Karpas-422 (cell line): ENCODE measurements at regions not wholly inside any gene's neighbourhood (a gene's known extent, or its start where the extent isn't known, plus 50 kb on each side); places are given as distances from the start of the nearest gene placed in this dataset.

ENCODE experiments used
- DNase-seq: peaks from one replicate; pipeline ENCODE4 v3.0.0-alpha.2; 2015
- H2AFZ ChIP-seq: fragments of 200-600 bp; sonication (generic); 2 replicates; pipeline ENCODE4 v1.6.1; 2014; ENCODE audit warnings: antibody characterized with exemption, low read length, mixed read lengths
- H3K27ac ChIP-seq: fragments of 200-600 bp; sonication (generic); 2 replicates; pipeline ENCODE4 v1.5.1; 2014; ENCODE audit warnings: mild to moderate bottlenecking, low read length, moderate library complexity
- H3K27me3 ChIP-seq: fragments of 200-600 bp; sonication (generic); 2 replicates; pipeline ENCODE4 v1.6.1; 2014; ENCODE audit warnings: low read length, mixed read lengths
- H3K36me3 ChIP-seq: fragments of 200-600 bp; sonication (generic); 2 replicates; pipeline ENCODE4 v1.6.1; 2014; ENCODE audit warnings: low read length, mixed read lengths; ENCODE audit not compliant: insufficient read depth
- H3K4me1 ChIP-seq: fragments of 200-600 bp; sonication (generic); 2 replicates; pipeline ENCODE4 v1.6.1; 2014; ENCODE audit warnings: mild to moderate bottlenecking, low read length, mixed read lengths
- H3K4me2 ChIP-seq: fragments of 200-600 bp; sonication (generic); 2 replicates; pipeline ENCODE4 v1.6.1; 2014; ENCODE audit warnings: low read length, low read depth, mild to moderate bottlenecking; ENCODE audit not compliant: poor library complexity, severe bottlenecking
- H3K4me3 ChIP-seq: fragments of 200-600 bp; sonication (generic); 2 replicates; pipeline ENCODE4 v1.5.1; 2014; ENCODE audit warnings: mild to moderate bottlenecking, antibody characterized with exemption, low read length, mixed read lengths
- H3K79me2 ChIP-seq: fragments of 200-600 bp; sonication (generic); 2 replicates; pipeline ENCODE4 v1.6.1; 2014; ENCODE audit warnings: mild to moderate bottlenecking, low read length, mixed read lengths
- H3K9ac ChIP-seq: fragments of 200-600 bp; sonication (generic); 2 replicates; pipeline ENCODE4 v1.6.0; 2014; ENCODE audit warnings: low read length
- H3K9me2 ChIP-seq: fragments of 200-600 bp; sonication (generic), shearing (Covaris generic); replicated peaks from 2 replicates; pipeline ENCODE4 v1.6.0; 2014; ENCODE audit warnings: mild to moderate bottlenecking, low read length, moderate library complexity; ENCODE audit not compliant: insufficient read depth
- H3K9me3 ChIP-seq: fragments of 300-700, 200-600 bp; sonication (generic); 2 replicates; pipeline ENCODE4 v1.6.1; 2014; ENCODE audit warnings: low read length, mixed read lengths
- H4K20me1 ChIP-seq: fragments of 200-600 bp; sonication (generic); 2 replicates; pipeline ENCODE4 v1.6.1; 2014; ENCODE audit warnings: mild to moderate bottlenecking, antibody characterized with exemption, low read length, low read depth; ENCODE audit not compliant: insufficient read depth

- H3K4me2 ChIP-seq: no peak overlapping the region
- no peaks in the 10 kb centered on the region for H4K20me1 ChIP-seq
- no peaks in the 10 kb centered on the region for H3K9me3 ChIP-seq
- H3K4me1 ChIP-seq: no peaks in the 10 kb centered on the region
- no peaks in the 10 kb centered on the region for H3K9me2 ChIP-seq
- no peaks in the 10 kb centered on the region for H3K27me3 ChIP-seq
- no peak for DNase-seq
- H2AFZ ChIP-seq: no peak overlapping the region
- no peak overlapping the region for H3K4me3 ChIP-seq
- no peaks in the 10 kb centered on the region for H3K79me2 ChIP-seq
- H3K9ac ChIP-seq: no peak overlapping the region
- H3K27ac ChIP-seq: no peak overlapping the region
- no peaks in the 10 kb centered on the region for H3K36me3 ChIP-seq
These were observed 124.6 kb downstream of the ACER2 start for GRCh38 chr9:19533373-19533772.

DNA sequence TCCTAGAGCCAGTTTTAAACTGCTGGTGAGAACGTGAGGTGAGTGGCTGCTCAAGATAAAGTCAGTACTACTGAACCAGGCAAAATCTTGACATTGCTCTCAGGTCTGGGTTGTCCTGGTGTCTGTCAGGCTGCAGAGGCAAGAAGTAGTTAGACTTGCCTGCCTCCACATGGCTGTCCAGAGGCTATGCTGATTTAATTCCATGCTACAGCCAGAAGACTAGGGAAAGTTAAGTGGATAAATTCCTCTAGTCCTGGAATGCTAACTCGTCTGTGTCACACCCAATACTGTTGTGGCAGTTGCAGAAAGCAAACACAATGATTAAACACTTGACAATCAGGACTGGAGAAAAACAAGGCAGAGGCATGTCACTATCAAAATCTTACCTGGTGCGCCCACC lies 118.9 kb downstream of the ACER2 start:
- no peaks in the 10 kb centered on the region for H3K9me3 ChIP-seq
- no peak overlapping the region for H3K4me2 ChIP-seq
- no peaks in the 10 kb centered on the region for H3K36me3 ChIP-seq
- H3K9ac ChIP-seq: no peak overlapping the region
- no peaks in the 10 kb centered on the region for H3K79me2 ChIP-seq
- no peaks in the 10 kb centered on the region for H3K27me3 ChIP-seq
- no peak for DNase-seq
- no peaks in the 10 kb centered on the region for H3K4me1 ChIP-seq
- no peaks in the 10 kb centered on the region for H4K20me1 ChIP-seq
- H3K9me2 ChIP-seq: no peaks in the 10 kb centered on the region
- H3K27ac ChIP-seq: no peak overlapping the region
- H2AFZ ChIP-seq: no peak overlapping the region
- H3K4me3 ChIP-seq: no peak overlapping the region

GRCh38 chr9:19522558-19522957 lies 113.7 kb downstream of the ACER2 start:
- no peaks in the 10 kb centered on the region for H4K20me1 ChIP-seq
- no peaks in the 10 kb centered on the region for H3K9me3 ChIP-seq

DNA sequence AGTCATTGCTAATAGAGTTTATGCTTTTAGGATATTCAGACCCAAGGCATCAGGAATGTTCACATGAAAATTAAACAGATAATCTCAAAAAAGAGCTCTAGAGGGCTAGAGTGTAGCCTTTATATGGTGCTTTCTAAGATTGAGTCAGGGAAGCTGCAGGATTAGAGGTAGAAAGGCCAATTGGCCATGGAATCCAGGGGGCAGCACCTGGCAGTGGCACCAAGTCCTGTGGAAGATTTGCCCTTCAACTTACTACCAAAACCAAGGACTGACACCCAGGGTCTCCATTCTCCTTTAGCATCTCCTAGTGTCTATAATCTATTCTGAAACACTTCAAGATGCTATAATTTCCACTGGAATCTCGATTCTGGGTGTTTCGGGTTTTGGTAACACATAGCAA lies 112.4 kb downstream of the ACER2 start:
- no peaks in the 10 kb centered on the region for H3K27me3 ChIP-seq
- no peak overlapping the region for H3K4me2 ChIP-seq
- no peak for DNase-seq
- no peaks in the 10 kb centered on the region for H3K9me3 ChIP-seq
- no peaks in the 10 kb centered on the region for H4K20me1 ChIP-seq
- H3K27ac ChIP-seq: no peak overlapping the region
- H2AFZ ChIP-seq: no peak overlapping the region
- no peak overlapping the region for H3K9ac ChIP-seq
- no peaks in the 10 kb centered on the region for H3K79me2 ChIP-seq
- no peak overlapping the region for H3K4me3 ChIP-seq
- H3K36me3 ChIP-seq: no peaks in the 10 kb centered on the region
- H3K4me1 ChIP-seq: no peaks in the 10 kb centered on the region
- no peaks in the 10 kb centered on the region for H3K9me2 ChIP-seq

More at GRCh38 chr9:19522558-19522957, 113.7 kb downstream of the ACER2 start:
- Histone ChIP-seq H3K9ac (no peak overlapping the region), H3K36me3 (no peaks in the 10 kb centered on the region), H3K27me3 (no peaks in the 10 kb centered on the region), H3K4me1 (no peaks in the 10 kb centered on the region), H3K9me2 (no peaks in the 10 kb centered on the region), H3K4me3 (no peak overlapping the region), H2AFZ (no peak overlapping the region), H3K4me2 (no peak overlapping the region), H3K27ac (no peak overlapping the region), H3K79me2 (no peaks in the 10 kb centered on the region)
- DNase-seq: no peak

GRCh38 chr9:19517202-19517942 lies 108.6 kb downstream of the ACER2 start:
- Histone ChIP-seq H3K9me3 (no peaks in the 10 kb centered on the region), H3K79me2 (no peaks in the 10 kb centered on the region), H2AFZ (no peak overlapping the region), H4K20me1 (no peaks in the 10 kb centered on the region), H3K27me3 (no peaks in the 10 kb centered on the region), H3K36me3 (no peaks in the 10 kb centered on the region), H3K4me1 (no peaks in the 10 kb centered on the region), H3K4me3 (no peak overlapping the region), H3K4me2 (no peak overlapping the region), H3K9me2 (no peaks in the 10 kb centered on the region), H3K27ac (no peak overlapping the region), H3K9ac (no peak overlapping the region)
- DNase-seq: peak; percentile 64

DNA sequence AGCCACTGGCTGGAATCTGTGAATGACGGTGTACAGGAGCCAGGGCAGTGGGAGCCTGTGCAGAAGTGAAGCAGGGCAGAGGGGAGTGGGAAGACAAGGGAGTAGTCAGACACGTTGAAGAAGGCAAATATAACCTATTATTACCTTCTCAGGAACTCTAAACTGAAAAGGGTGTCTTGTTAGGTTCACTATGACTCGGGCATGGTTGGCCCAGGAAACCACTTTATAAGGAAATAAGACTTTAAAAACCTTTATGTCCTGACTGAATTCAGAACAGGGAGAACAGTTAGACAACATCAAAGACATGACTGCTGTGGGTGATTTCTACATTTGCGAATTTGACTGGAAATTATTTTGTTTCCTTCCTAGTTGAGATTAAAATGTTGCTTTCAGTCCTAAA lies 107.5 kb downstream of the ACER2 start:
- no peaks in the 10 kb centered on the region for H3K36me3 ChIP-seq
- H3K79me2 ChIP-seq: no peaks in the 10 kb centered on the region
- DNase-seq: no peak
- H3K4me3 ChIP-seq: no peak overlapping the region
- H3K27ac ChIP-seq: no peak overlapping the region
- H4K20me1 ChIP-seq: no peaks in the 10 kb centered on the region
- no peaks in the 10 kb centered on the region for H3K27me3 ChIP-seq
- no peaks in the 10 kb centered on the region for H3K9me3 ChIP-seq
- H3K9ac ChIP-seq: no peak overlapping the region
- H3K4me2 ChIP-seq: no peak overlapping the region
- no peak overlapping the region for H2AFZ ChIP-seq
- H3K9me2 ChIP-seq: no peaks in the 10 kb centered on the region
- no peaks in the 10 kb centered on the region for H3K4me1 ChIP-seq

DNA sequence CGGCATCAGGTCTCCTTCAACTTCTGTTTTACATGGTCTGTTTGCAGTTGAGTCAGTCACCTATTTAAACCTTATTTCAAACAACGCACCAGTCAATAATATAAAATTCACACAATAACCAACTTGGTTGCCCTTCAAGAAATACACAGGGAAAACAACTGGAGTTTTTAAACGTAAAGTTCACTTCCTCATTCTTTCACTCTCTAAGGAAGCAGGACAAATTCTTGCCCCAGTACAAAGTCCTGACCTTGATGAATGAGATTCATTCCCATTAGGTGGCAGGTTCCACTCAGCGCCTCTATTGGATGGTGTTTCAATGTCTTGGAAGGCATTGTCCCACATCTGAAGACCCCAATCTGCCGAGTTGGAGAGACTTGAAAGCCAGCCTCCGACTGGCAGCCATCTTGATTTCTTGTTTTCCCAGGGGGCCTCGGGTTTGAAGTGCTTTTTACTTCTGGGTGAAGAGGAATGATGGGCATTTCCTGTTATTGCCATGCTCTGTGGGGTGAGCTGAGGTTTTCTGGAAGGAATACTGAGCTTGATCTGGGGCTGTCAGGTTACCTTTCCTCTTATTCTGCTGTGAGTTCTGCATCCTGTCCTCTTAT lies 105.0 kb downstream of the ACER2 start:
- Histone ChIP-seq H3K4me2 (no peak overlapping the region), H3K36me3 (no peaks in the 10 kb centered on the region), H3K27me3 (no peaks in the 10 kb centered on the region), H3K79me2 (no peaks in the 10 kb centered on the region), H4K20me1 (no peaks in the 10 kb centered on the region), H3K9ac (no peak overlapping the region), H3K9me2 (no peaks in the 10 kb centered on the region), H3K4me3 (no peak overlapping the region), H3K9me3 (no peaks in the 10 kb centered on the region), H3K27ac (no peak overlapping the region), H3K4me1 (no peaks in the 10 kb centered on the region), H2AFZ (no peak overlapping the region)
- DNase-seq: no peak

DNA sequence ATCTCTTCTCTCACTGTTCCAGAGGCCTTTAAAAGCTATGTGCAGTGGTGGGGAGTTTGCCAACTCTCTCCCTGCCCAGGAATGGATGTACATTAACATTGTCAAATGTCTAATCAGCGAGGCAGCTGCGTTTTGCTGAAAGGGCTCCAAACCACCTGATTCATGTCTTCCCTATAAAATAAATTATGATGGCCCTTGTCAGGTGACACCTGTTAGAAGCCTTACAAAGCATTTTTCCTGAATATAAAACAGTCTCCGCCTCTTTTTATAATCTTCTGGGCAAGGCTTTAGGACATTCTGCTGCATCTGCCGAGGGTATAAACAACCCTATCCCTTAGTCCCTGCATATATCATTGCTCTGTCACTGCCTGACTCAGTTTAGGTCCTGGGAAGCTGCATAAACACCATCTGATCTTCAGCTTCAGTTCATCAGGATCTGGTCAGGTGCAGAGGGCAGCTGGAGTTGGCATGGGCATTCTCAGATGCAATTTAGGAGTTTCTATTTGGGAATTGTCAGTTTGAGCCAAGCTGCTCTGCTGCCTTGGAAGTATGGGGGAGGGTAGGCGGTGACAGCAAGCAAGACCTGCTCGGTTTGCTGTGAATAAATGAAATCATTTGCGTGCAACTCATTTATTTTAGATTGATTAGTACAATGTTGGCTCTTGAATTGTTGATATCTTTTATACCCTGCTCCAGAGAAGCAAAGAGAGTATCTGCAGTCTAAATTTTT lies 103.5 kb downstream of the ACER2 start:
- Histone ChIP-seq H4K20me1 (no peaks in the 10 kb centered on the region), H3K4me3 (no peak overlapping the region), H3K4me1 (no peaks in the 10 kb centered on the region), H3K9me3 (no peaks in the 10 kb centered on the region), H3K27ac (no peak overlapping the region), H3K27me3 (no peaks in the 10 kb centered on the region), H3K79me2 (no peaks in the 10 kb centered on the region), H3K9ac (no peak overlapping the region), H3K4me2 (no peak overlapping the region), H3K9me2 (no peaks in the 10 kb centered on the region), H3K36me3 (no peaks in the 10 kb centered on the region), H2AFZ (no peak overlapping the region)
- DNase-seq: no peak
